Adrenal gland (tissue), 9 donors: ENCODE measurements at regions not wholly inside any gene's neighbourhood (a gene's known extent, or its start where the extent isn't known, plus 50 kb on each side); places are given as distances from the start of the nearest gene placed in this dataset.

ENCODE experiments used
- DNase-seq, 7 donors: peaks; one replicate each; pipeline ENCODE4 v3.0.0-alpha.2; 2019 to 2020
- H3K27ac ChIP-seq, 5 donors: fragments of 200-600 bp; sonication (generic) in 4 of 5; 1 replicate in 3 of 5; 2 replicates in 2 of 5; pipeline versions ENCODE4 v1.5.1 to v1.8.0; 2016 to 2020; ENCODE audit warnings: mild to moderate bottlenecking in 1 of 5
- H3K27me3 ChIP-seq: fragments of 200-600 bp; 2 replicates; pipeline ENCODE4 v1.8.0; 2021
- H3K36me3 ChIP-seq, 2 donors: fragments of 200-600 bp; replicated peaks in 1 of 2; 1 replicate in 1 of 2; 2 replicates in 1 of 2; pipeline versions ENCODE4 v1.5.1 to v1.8.0; 2018 to 2022
- H3K4me1 ChIP-seq, 2 donors: fragments of 200-600 bp; replicated peaks in 1 of 2; 1 replicate in 1 of 2; 2 replicates in 1 of 2; pipeline versions ENCODE4 v1.5.1 to v1.8.0; 2018 to 2021
- H3K4me3 ChIP-seq, 4 donors: fragments of 200-600 bp; sonication (generic) in 3 of 4; one replicate each; pipeline ENCODE4 v1.5.1; 2016 to 2018
- H3K9me3 ChIP-seq, 3 donors: fragments of 200-600 bp; sonication (generic) in 1 of 3; replicated peaks in 1 of 3; 1 replicate in 2 of 3; 2 replicates in 1 of 3; pipeline versions ENCODE4 v1.5.1 to v1.8.0; 2016 to 2021
- CTCF ChIP-seq, 6 experiments: fragments of 450-650 bp in 4 of 6; fragments of 200-600 bp in 2 of 6; sonication (generic) in 1 of 6; IDR thresholded peaks; 1 replicate in 5 of 6; 2 replicates in 1 of 6; pipeline versions ENCODE4 v1.5.1 to v1.8.0; 2016 to 2021; ENCODE audit warnings: antibody characterized with exemption in 6 of 6, mild to moderate bottlenecking in 2 of 6, moderate library complexity in 1 of 6
- POLR2A ChIP-seq, 2 donors: fragments of 450-650 bp; IDR thresholded peaks; one replicate each; pipeline ENCODE4 v1.6.1; 2017; ENCODE audit warnings: antibody characterized with exemption in 2 of 2, mild to moderate bottlenecking in 2 of 2, moderate library complexity in 1 of 2
- WGBS, 4 donors: extraction: QIAGEN DNeasy Blood & Tissue Kit in 2 of 4; methylation state at CpG; one replicate each; pipeline versions ENCODE4 v1.1.5 to v1.1.7; 2013 to 2017; 5-methylcytosine and 5-hydroxymethylcytosine counted together
- intact Hi-C, 2 donors: fragments of 100-400 bp; cut with DNase I; formaldehyde crosslinking; loops; one replicate each; pipeline versions ENCODE4 v1.14.1 to v1.15.0; 2022 to 2023
- donor health status: healthy with polysubstance abuse.
- donor health status: Bipolar disorder and iron deficiency.
- donor health status: DM: yes; HTN: yes; CAD: no.
- donor health status: DM: no; HTN: no; CAD: no.
- donor health status: DM: no; HTN: no; CAD: no.

DNA sequence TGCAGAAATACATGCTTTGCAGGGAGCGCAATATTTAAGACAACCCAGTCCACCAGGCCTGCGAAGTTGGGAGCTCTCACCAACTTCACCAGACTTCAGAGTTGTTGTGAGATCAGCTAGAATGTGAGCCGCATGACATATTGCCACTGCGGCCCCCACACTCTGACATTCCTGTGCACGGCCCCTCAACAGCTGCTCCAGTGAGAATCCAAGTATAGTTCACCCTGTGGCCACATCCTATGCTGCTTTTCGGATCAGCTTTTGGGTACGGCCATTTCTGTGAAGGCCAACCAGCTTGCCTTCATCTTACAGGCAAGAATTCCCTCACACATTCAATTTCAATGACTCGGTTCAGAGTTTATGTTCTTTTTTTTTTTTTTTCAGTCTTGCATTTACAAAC, 177.8 kb downstream of the SOX11 start:
- no peak for DNase-seq
- Histone ChIP-seq H3K27ac (no peak overlapping the region), H3K4me1 (no peaks in the 10 kb centered on the region), H3K4me3 (no peak overlapping the region), H3K27me3 (no peaks in the 10 kb centered on the region), H3K9me3 (no peaks in the 10 kb centered on the region), H3K36me3 (no peaks in the 10 kb centered on the region)
- TF ChIP-seq CTCF (IDR thresholded peaks at IDR 0.05) (no peak), POLR2A (IDR thresholded peaks at IDR 0.05) (no peak)
- intact Hi-C loops, result no loop called here
- 72 to 77% (median 73%) methylated on average over 8 of the region's 8 CpGs for WGBS, 4 donors

GRCh38 chr2:5877360-5877759, 185.2 kb downstream of the SOX11 start:
- Histone ChIP-seq H3K27me3 (no peaks in the 10 kb centered on the region), H3K27ac (no peak overlapping the region), H3K4me1 (no peaks in the 10 kb centered on the region), H3K4me3 (no peak overlapping the region), H3K36me3 (no peaks in the 10 kb centered on the region), H3K9me3 (no peaks in the 10 kb centered on the region)
- no peak for TF ChIP-seq POLR2A (IDR thresholded peaks at IDR 0.05)
- TF ChIP-seq CTCF (IDR thresholded peaks at IDR 0.05), result no peak
- intact Hi-C loops, result no loop called here
- WGBS, 4 donors, result 49 to 69% (median 60%) methylated on average over 4 of the region's 4 CpGs
- DNase-seq, result no peak

GRCh38 chr2:5885451-5886173, 193.4 kb downstream of the SOX11 start:
- H3K4me3 ChIP-seq, result no peak overlapping the region
- H3K4me1 ChIP-seq, result no peaks in the 10 kb centered on the region
- no peaks in the 10 kb centered on the region for H3K9me3 ChIP-seq
- no peak overlapping the region for H3K27ac ChIP-seq
- WGBS, 4 donors, result 45 to 50% (median 47%) methylated on average over 5 of the region's 5 CpGs
- TF ChIP-seq CTCF (IDR thresholded peaks at IDR 0.05) (no peak), POLR2A (IDR thresholded peaks at IDR 0.05) (no peak)
- intact Hi-C loops, result no loop called here
- H3K36me3 ChIP-seq, result no peaks in the 10 kb centered on the region
- DNase-seq, result no peak
- no peaks in the 10 kb centered on the region for H3K27me3 ChIP-seq

DNA sequence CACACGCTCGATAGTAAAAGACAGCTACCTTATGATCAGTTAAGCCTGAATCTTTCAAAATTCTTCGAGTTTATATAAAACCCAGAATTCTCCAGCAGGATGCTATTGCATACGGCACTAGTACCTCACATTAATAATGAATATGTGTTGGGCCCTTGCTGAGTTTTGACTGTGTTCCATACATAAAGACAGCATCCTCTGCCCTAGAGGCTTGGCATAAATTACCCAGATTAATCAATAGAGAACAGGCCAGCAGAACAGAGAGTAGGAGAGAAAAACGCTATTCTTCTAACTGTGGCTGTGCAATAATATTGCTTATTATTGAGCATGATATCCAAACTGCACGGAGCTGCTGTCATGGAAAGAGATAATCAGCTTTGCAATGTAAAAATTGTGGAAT, 194.3 kb downstream of the SOX11 start:
- no peak for TF ChIP-seq POLR2A (IDR thresholded peaks at IDR 0.05)
- no peak for TF ChIP-seq CTCF (IDR thresholded peaks at IDR 0.05)
- 66 to 74% (median 71%) methylated on average over 6 of the region's 6 CpGs for WGBS, 4 donors
- intact Hi-C loops, result no loop called here
- Histone ChIP-seq H3K27me3 (no peaks in the 10 kb centered on the region), H3K4me1 (no peaks in the 10 kb centered on the region), H3K27ac (no peak overlapping the region), H3K4me3 (no peak overlapping the region), H3K9me3 (no peaks in the 10 kb centered on the region), H3K36me3 (no peaks in the 10 kb centered on the region)
- no peak for DNase-seq
